GM19043 (cell line): ENCODE measurements at regions not wholly inside any gene's neighbourhood (a gene's known extent, or its start where the extent isn't known, plus 50 kb on each side); places are given as distances from the start of the nearest gene placed in this dataset.

ENCODE experiments used
- ATAC-seq: cut with Tn5 transposase; IDR thresholded peaks from one replicate; pipeline ENCODE4 v1.9.1; 2021; ENCODE audit warnings: low read depth; ENCODE audit not compliant: unreplicated experiment

DNA sequence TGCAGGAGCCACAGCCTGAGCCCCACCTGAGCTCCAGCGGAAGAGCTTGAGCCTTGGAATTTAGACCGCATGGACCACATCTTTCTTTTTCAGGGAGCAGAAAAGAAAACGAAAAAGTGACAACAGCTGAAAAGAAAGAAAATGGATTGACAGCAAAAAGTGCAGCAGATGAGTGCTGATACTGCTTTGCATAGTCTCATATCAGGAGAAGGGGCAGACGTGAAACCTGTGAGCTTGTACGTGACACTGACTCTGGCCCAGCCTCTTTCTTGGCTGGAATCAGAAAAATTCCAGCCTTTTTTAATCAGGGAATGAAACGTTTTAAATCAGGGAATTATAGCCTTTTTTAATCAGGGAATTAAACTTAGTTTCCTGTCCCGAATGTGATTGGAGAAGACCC, 1296.5 kb downstream of the TMEM121 start:
- ATAC-seq, result no peak

DNA sequence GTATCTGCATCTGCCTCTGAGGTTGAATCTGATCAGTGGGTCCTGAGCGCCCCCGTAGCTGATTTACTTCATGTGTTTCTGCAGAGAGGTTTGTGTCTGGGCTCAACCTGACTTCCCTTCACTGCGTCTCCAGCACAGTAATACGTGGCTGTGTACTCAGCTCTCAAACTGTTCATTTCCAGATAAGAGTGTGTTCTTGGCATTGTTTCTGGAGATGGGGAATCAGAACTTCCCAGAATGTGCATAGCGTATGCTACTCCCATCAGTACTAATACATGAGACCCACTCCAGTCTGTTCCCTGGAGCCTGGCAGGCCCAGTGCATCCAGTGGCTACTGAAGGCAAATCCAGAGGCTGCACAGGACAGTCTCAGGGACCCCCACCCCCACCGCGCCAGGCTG, 1297.2 kb downstream of the TMEM121 start:
- ATAC-seq, result no peak

DNA sequence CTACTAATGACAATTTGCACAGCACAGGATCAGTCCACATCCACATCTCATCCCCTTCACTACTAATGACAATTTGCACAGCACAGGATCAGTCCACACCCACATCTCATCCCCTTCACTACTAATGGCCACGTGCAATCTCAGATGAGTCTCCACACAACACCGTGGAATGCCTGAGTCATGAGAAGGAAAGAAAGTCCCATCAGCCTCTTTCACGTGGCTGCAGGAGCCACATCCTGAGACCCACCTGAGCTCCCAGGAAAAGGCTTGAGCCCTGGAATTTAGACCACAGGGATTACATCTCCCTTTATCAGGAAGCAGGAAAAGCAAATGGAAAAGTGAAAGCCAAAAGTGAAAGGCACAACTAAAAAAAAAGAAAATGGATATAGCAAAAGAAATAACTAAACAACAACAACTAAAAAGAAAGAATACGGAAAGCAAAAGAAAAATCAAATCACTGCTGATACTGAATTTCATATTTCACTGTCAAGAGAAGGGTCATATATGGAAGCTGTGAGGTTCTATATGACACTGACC, 1300.5 kb downstream of the TMEM121 start:
- no peak for ATAC-seq

DNA sequence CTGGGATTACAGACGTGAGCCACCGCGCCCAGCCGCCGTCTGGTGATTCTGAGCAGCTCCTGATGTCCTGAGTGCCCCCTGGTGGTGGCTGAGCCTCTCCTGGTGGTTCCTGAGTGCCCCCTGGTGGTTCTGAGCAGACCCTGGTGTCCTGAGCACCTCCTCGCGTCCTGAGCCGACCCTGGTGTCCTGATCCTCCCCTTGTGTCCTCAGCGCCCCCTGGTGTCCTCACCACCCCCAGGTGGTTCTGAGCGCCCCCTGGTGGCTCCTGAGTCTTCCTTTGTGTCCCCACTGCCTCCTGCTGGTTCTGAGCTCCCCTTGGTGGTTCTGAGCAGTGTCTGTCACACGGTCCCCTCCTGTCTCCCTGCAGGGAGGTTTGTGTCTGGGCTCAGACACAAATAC, 1304.9 kb downstream of the TMEM121 start:
- ATAC-seq, result no peak

GRCh38 chr14:106837870-106838269, 1311.5 kb downstream of the TMEM121 start:
- no peak for ATAC-seq

GRCh38 chr14:106838991-106839769, 1312.8 kb downstream of the TMEM121 start:
- ATAC-seq, result no peak

- ATAC-seq, result no peak
Measured at GRCh38 chr14:106840258-106840657, 1313.9 kb downstream of the TMEM121 start.

DNA sequence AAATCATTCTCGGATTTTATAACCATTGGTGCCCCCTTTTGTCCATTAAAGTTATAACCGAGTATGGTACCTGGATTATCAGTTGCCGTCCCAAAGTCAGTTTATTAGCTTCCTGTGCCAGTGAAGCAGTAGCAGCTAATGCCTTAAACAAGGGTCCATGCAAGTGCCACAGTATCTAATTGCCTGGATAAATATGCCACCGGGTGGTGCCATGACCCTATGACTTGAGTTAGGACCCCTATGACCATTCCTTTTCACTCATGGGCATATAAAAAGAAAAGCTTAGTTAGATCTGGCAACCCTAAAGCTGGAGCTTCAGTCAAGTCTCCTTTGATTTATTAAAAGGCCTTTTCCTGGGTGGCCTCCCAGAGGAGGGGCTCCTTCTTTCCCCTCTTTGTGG, 1314.6 kb downstream of the TMEM121 start:
- no peak for ATAC-seq

GRCh38 chr14:106841701-106842100, 1315.3 kb downstream of the TMEM121 start:
- ATAC-seq, result no peak

DNA sequence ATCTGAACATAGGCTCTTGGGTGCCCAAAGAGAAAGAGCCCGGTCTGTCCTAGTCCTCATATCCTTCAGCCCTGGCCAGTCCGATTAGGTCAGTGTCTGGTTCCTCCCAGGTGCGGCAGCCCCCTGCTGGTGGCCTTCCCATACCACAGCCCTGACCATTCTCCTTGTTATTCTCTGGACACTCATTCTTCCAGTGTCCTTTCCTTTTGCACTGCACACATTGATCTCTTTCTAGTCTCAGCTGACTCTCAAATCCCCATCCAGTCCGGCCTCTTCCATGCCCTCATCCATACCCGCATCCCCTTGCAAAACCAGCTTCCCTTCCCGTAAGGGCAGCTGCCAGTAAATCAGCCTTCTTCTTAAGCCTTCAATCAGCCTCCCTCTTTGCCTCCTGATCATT, 1316.3 kb downstream of the TMEM121 start:
- no peak for ATAC-seq

GRCh38 chr14:106843386-106843785, 1317.0 kb downstream of the TMEM121 start:
- no peak for ATAC-seq

DNA sequence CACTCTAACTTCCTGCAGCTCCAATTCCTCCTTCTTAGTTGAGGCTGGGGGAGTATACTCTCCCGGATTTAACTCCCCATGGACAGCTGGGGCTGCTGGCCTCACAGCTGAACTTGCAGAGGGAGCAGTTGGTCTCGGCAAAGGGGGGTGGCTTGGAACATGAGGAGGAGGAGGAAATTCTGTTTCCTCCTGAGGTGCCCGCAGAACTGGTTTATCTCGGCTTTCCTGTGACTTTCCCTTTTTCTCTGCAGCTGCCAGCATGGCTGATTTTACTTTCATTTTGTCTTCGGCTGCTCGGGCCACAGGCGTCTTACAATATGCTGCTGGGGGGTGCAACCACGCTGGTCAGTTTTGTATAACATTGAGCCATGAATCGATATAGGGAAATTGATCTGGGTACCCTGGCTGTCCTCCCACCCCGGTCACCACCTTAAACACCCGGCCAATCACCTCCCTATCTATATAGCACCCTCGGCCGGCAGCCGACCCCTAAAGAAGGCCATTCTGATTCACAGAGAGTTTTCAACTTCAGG, 1317.6 kb downstream of the TMEM121 start:
- ATAC-seq, result no peak

GRCh38 chr14:106844608-106845285, 1318.4 kb downstream of the TMEM121 start:
- no peak for ATAC-seq

DNA sequence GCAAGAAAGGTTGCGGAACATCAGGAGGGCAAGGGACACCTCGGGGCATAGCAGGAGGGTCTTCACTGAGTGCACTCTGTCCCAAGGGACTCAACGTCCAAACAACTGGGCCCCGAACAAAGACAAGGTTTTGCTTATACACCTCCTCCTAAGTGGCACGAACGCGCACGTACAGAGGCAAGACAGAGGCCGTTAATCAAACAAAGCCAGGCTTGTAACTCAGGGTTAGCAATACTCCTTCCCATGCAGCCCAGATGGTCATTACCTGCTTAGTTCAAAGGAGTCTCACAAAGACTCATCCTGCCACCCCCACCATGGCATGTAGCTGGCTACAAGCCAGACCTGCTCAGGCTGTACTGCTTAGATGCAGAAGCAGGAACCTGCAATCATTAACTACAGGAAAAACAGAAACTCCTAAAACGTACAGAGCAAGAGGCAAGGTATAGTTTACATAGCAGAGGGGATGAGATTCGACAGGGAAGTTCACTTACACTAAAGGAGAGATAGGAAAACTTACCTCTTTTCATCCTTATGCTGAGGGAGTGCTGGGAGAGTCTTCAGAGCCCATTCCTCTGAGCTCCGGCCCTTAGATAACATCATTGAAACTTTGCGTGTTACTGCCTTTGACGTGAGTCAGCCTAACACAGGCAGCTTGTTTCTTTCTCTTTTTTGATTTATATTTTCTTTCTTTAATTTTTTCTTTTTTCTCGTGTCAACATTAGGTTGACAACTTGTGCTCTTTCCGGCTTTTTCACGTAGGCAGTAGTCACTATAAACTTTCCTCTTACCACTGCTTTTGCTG, 1319.1 kb downstream of the TMEM121 start:
- ATAC-seq, result peak; percentile 45

DNA sequence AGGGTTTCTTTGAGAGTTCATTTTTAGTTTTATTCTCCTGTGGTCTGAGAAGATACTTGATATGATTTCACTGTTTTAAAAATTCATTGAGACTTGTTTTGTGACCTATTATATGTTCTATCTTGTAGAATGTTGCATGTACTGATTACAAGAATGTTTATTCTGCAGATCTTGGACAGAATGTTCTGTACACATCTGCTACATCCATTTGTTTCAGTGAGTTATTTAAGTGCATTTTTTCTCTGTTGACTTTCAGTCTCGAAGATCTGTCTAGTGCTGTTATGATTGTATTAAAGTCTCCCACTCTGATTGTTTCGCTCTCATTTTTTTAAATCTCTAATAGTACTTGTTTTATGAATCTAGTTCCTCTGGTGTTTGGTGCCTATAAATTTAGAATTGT, 1319.8 kb downstream of the TMEM121 start:
- ATAC-seq, result no peak

GRCh38 chr14:106848330-106849121, 1322.1 kb downstream of the TMEM121 start:
- no peak for ATAC-seq

- ATAC-seq, result peak; percentile 55
Measured at GRCh38 chr14:106850913-106851825, 1324.8 kb downstream of the TMEM121 start.

GRCh38 chr14:106872611-106873446, 1346.4 kb downstream of the TMEM121 start:
- peak; percentile 50 for ATAC-seq
